ENCODE measurements at regions not wholly inside any gene's neighbourhood (a gene's known extent, or its start where the extent isn't known, plus 50 kb on each side); places are given as distances from the start of the nearest gene placed in this dataset.

- H3K27ac ChIP-seq (replicated peaks), result no peak overlapping the region
- DNase-seq (ENCODE audit: low read depth in 1 of 2, low spot score in 1 of 2), result no peak
Measured at GRCh38 chr10:10432296-10433035, 585.2 kb upstream of the CELF2 start.

GRCh38 chr10:10434312-10434711, 583.4 kb upstream of the CELF2 start:
- no peak overlapping the region for H3K4me3 ChIP-seq (replicated peaks; ENCODE audit: insufficient read depth, low read length)
- no peaks in the 10 kb centered on the region for H3K27me3 ChIP-seq (ENCODE audit: insufficient read depth, poor library complexity, severe bottlenecking)
- DNase-seq (ENCODE audit: low read depth in 1 of 2, low spot score in 1 of 2), result no peak
- H3K27ac ChIP-seq (replicated peaks), result no peak overlapping the region
- no peak for TF ChIP-seq GABPA (IDR thresholded peaks at IDR 0.05; ENCODE audit: low read depth)
- TF ChIP-seq POLR2AphosphoS5 (IDR thresholded peaks at IDR 0.05; ENCODE audit: low read depth), result no peak
- TF ChIP-seq REST (IDR thresholded peaks at IDR 0.05; ENCODE audit: insufficient replicate concordance, low read depth), result no peak
- TF ChIP-seq SPI1 (IDR thresholded peaks at IDR 0.05; ENCODE audit: borderline replicate concordance, low read depth), result no peak
- TF ChIP-seq CTCF (IDR thresholded peaks at IDR 0.05; ENCODE audit: insufficient read depth, low read length), result no peak

More at GRCh38 chr10:10432296-10433035, 585.2 kb upstream of the CELF2 start:
- no peaks in the 10 kb centered on the region for H3K27me3 ChIP-seq (ENCODE audit: insufficient read depth, poor library complexity, severe bottlenecking)
- TF ChIP-seq POLR2AphosphoS5 (IDR thresholded peaks at IDR 0.05; ENCODE audit: low read depth) (no peak), SPI1 (IDR thresholded peaks at IDR 0.05; ENCODE audit: borderline replicate concordance, low read depth) (no peak), GABPA (IDR thresholded peaks at IDR 0.05; ENCODE audit: low read depth) (no peak), REST (IDR thresholded peaks at IDR 0.05; ENCODE audit: insufficient replicate concordance, low read depth) (no peak), CTCF (IDR thresholded peaks at IDR 0.05; ENCODE audit: insufficient read depth, low read length) (no peak)
- H3K4me3 ChIP-seq (replicated peaks; ENCODE audit: insufficient read depth, low read length), result no peak overlapping the region

- TF ChIP-seq POLR2AphosphoS5 (IDR thresholded peaks at IDR 0.05; ENCODE audit: low read depth), result no peak
- TF ChIP-seq SPI1 (IDR thresholded peaks at IDR 0.05; ENCODE audit: borderline replicate concordance, low read depth), result no peak
- Histone ChIP-seq H3K27ac (replicated peaks) (no peak overlapping the region), H3K27me3 (ENCODE audit: insufficient read depth, poor library complexity, severe bottlenecking) (no peaks in the 10 kb centered on the region), H3K4me3 (replicated peaks; ENCODE audit: insufficient read depth, low read length) (no peak overlapping the region)
- DNase-seq (ENCODE audit: low read depth in 1 of 2, low spot score in 1 of 2), result no peak
Measured at GRCh38 chr10:10437886-10438285, 579.8 kb upstream of the CELF2 start.

- Histone ChIP-seq H3K27me3 (ENCODE audit: insufficient read depth, poor library complexity, severe bottlenecking) (no peaks in the 10 kb centered on the region), H3K4me3 (replicated peaks; ENCODE audit: insufficient read depth, low read length) (no peak overlapping the region), H3K27ac (replicated peaks) (no peak overlapping the region)
- TF ChIP-seq POLR2AphosphoS5 (IDR thresholded peaks at IDR 0.05; ENCODE audit: low read depth) (no peak), CTCF (IDR thresholded peaks at IDR 0.05; ENCODE audit: insufficient read depth, low read length) (no peak), GABPA (IDR thresholded peaks at IDR 0.05; ENCODE audit: low read depth) (no peak), REST (IDR thresholded peaks at IDR 0.05; ENCODE audit: insufficient replicate concordance, low read depth) (no peak), SPI1 (IDR thresholded peaks at IDR 0.05; ENCODE audit: borderline replicate concordance, low read depth) (no peak)
- DNase-seq (ENCODE audit: low read depth in 1 of 2, low spot score in 1 of 2), result no peak
Measured at GRCh38 chr10:10438335-10439100, 579.2 kb upstream of the CELF2 start.

Measured in HL-60 (cell line).